BE2C (cell line): ENCODE measurements at regions not wholly inside any gene's neighbourhood (a gene's known extent, or its start where the extent isn't known, plus 50 kb on each side); places are given as distances from the start of the nearest gene placed in this dataset.
"Not testable (repeated sequence)": the region's sequence is repeated elsewhere in the genome, so short reads cannot be mapped to it uniquely, and the experiment has no call there.

ENCODE experiments used
- DNase-seq: peaks from one replicate; pipeline ENCODE4 v3.0.0-alpha.2; 2020
- H3K27me3 ChIP-seq: fragments of 250-450 bp; sonication (Bioruptor Pico); 2 replicates; pipeline ENCODE4 v1.5.1; 2020; ENCODE audit warnings: mild to moderate bottlenecking
- H3K36me3 ChIP-seq: fragments of 250-450 bp; sonication (Bioruptor Pico); 2 replicates; pipeline ENCODE4 v1.5.1; 2020; ENCODE audit warnings: mild to moderate bottlenecking
- H3K4me1 ChIP-seq: fragments of 250-450 bp; sonication (Bioruptor Pico); 2 replicates; pipeline ENCODE4 v1.5.1; 2020
- H3K4me3 ChIP-seq: 2 replicates; pipeline ENCODE4 v1.5.1; 2011; ENCODE audit warnings: low read depth, low read length
- H3K9me3 ChIP-seq: fragments of 250-450 bp; sonication (Bioruptor Pico); 2 replicates; pipeline ENCODE4 v1.5.1; 2020
- CTCF ChIP-seq: IDR thresholded peaks from 2 replicates; pipeline ENCODE4 v1.5.1; 2012; ENCODE audit warnings: mild to moderate bottlenecking, low read depth, low read length

- Histone ChIP-seq H3K36me3 (no peaks in the 10 kb centered on the region), H3K4me1 (peaks cover 11% of the 10 kb centered on the region), H3K27me3 (no peaks in the 10 kb centered on the region), H3K4me3 (no peak overlapping the region), H3K9me3 (no peaks in the 10 kb centered on the region; the same call in 1 of the 2 replicates)
- peak; percentile 78 for DNase-seq
- no peak for TF ChIP-seq CTCF
Measured at GRCh38 chr3:102722317-102722716, 287.5 kb downstream of the ZPLD1 start.

- TF ChIP-seq CTCF = no peak
- no peaks in the 10 kb centered on the region for H3K27me3 ChIP-seq
- DNase-seq = no peak
- H3K36me3 ChIP-seq = no peaks in the 10 kb centered on the region
- H3K4me1 ChIP-seq = no peaks in the 10 kb centered on the region
- H3K9me3 ChIP-seq = no peaks in the 10 kb centered on the region; the same call in 1 of the 2 replicates
- H3K4me3 ChIP-seq = no peak overlapping the region
Measured at GRCh38 chr3:102727340-102727739, 292.5 kb downstream of the ZPLD1 start.

DNA sequence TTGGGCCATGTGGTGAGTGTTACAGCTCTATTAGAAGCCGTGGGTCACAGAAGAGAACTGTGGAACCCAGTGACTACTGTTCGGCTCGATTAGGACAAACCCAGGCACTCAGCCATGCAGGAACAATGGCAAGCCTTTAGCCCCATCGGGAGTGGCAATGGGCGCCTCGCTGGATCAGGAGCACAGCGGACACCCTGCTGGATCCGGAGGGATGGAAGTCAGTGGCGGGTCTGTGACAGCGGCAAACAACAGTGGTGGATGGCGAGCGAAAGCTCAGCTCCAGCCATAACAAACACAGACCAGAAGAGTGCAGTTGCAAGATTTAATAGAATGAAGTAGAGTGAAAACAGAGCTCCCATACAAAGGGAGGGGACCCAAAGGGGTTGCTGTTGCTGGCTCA, 297.8 kb downstream of the ZPLD1 start:
- not testable (repeated sequence) for H3K9me3 ChIP-seq

GRCh38 chr3:102733791-102734563, 299.2 kb downstream of the ZPLD1 start:
- Histone ChIP-seq H3K9me3 (no peaks in the 10 kb centered on the region), H3K4me1 (peaks cover 7% of the 10 kb centered on the region), H3K36me3 (no peaks in the 10 kb centered on the region), H3K27me3 (no peaks in the 10 kb centered on the region), H3K4me3 (no peak overlapping the region)
- no peak for TF ChIP-seq CTCF
- no peak for DNase-seq

More for the DNA sequence above, 297.8 kb downstream of the ZPLD1 start:
- not testable (repeated sequence) for DNase-seq, H3K4me3 ChIP-seq, H3K27me3 ChIP-seq, H3K36me3 ChIP-seq, H3K4me1 ChIP-seq

GRCh38 chr3:102735311-102735710, 300.5 kb downstream of the ZPLD1 start:
- Histone ChIP-seq H3K9me3 (no peaks in the 10 kb centered on the region), H3K4me1 (peaks cover 7% of the 10 kb centered on the region), H3K4me3 (no peak overlapping the region), H3K27me3 (no peaks in the 10 kb centered on the region), H3K36me3 (no peaks in the 10 kb centered on the region)
- no peak for TF ChIP-seq CTCF
- no peak for DNase-seq

DNA sequence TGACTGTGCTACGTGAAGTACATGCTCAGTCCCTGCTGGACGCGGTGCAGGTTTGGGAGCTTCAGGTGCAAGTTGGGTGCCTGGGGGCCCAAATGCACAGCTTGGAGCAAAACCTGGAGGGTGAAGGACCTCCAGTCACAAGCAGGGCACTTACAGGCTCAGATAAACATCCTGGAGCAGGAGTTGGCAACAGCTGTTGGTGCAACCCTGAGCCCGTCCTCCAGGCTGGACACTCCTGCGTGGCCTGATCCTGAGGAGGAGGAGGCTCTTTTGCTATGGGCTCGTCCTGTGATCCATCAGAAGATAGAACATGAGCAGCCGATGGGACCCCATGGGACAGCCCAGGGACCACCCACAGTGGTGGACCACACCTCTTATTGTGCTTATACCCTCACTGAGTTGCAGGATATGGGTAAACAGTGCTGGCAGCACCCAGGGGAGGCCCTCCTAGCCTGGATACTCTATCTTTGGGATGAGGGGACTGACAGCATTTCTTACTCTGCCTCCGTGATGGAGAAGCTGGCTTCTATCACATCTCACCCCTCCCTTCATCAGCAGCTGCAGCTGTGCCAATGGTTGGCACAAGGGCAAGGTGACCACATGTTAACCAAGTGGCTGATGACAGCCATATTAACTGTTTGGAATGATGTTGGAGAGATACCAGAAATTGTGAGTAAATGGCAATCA, 301.6 kb downstream of the ZPLD1 start:
- no peak for DNase-seq
- Histone ChIP-seq H3K4me3 (no peak overlapping the region), H3K4me1 (peaks cover 7% of the 10 kb centered on the region), H3K27me3 (no peaks in the 10 kb centered on the region), H3K36me3 (no peaks in the 10 kb centered on the region), H3K9me3 (no peaks in the 10 kb centered on the region)
- no peak for TF ChIP-seq CTCF
